GM12873 (cell line): ENCODE measurements at regions not wholly inside any gene's neighbourhood (a gene's known extent, or its start where the extent isn't known, plus 50 kb on each side); places are given as distances from the start of the nearest gene placed in this dataset.

Experiments
- TF ChIP-seq, protein P1 (sequence below): IDR thresholded peaks from 2 replicates; pipeline ENCODE4 v1.5.1; 2012; ENCODE audit warnings: low read depth, mild to moderate bottlenecking, moderate library complexity, low read length, control low read depth; ENCODE audit not compliant: insufficient read depth; ENCODE audit errors: missing control alignments

DNA sequence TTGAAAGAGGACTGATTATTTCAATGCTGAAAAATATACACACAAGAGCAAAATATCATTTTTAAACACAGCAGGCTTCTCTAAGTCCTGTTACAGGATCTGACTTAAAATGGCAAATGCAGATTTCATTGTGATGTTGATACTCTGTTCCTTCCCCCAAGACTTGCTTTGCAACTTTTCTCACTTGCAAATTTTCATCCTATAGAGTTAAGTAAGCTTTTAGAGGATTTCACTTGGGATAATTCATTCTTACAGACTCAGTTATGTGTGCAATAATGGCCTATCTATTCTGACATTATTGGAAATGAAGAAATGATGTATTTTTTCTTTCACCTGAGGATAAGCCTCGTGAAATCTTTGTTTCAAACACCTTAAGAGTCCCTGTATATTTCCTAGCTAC lies 2403.2 kb downstream of the ARAP2 start:
- TF ChIP-seq, protein P1, sequence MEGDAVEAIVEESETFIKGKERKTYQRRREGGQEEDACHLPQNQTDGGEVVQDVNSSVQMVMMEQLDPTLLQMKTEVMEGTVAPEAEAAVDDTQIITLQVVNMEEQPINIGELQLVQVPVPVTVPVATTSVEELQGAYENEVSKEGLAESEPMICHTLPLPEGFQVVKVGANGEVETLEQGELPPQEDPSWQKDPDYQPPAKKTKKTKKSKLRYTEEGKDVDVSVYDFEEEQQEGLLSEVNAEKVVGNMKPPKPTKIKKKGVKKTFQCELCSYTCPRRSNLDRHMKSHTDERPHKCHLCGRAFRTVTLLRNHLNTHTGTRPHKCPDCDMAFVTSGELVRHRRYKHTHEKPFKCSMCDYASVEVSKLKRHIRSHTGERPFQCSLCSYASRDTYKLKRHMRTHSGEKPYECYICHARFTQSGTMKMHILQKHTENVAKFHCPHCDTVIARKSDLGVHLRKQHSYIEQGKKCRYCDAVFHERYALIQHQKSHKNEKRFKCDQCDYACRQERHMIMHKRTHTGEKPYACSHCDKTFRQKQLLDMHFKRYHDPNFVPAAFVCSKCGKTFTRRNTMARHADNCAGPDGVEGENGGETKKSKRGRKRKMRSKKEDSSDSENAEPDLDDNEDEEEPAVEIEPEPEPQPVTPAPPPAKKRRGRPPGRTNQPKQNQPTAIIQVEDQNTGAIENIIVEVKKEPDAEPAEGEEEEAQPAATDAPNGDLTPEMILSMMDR, result no peak

DNA sequence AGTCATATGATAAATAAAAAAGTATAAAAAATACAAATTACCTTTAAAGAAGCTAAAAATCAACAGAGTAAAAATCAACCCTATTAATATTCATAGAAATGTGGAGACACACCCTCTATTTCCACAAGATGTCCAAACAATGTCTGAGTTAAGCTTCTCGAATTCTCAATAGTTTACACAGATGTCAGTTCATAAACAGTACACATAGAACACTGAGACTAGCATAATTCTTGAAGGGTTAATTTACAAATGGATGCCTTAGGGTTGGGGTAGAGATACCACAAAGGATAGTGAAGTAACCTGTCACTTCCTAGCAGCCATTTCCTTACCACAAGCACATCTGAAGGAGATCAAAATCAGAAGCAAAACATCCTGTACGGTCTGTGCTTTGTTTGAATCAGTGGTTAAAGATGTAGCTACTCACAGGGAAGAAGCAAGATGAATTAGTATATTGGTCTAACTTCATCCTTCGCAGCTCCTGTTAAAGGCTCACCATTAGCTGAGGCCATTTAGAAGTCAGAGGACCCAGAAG lies 2393.9 kb downstream of the ARAP2 start:
- TF ChIP-seq, protein P1, result no peak

GRCh38 chr4:33864290-33864859 lies 2379.9 kb downstream of the ARAP2 start:
- TF ChIP-seq, protein P1, result no peak

- TF ChIP-seq, protein P1, result no peak
These were observed 2370.5 kb downstream of the ARAP2 start for GRCh38 chr4:33873791-33874190.

DNA sequence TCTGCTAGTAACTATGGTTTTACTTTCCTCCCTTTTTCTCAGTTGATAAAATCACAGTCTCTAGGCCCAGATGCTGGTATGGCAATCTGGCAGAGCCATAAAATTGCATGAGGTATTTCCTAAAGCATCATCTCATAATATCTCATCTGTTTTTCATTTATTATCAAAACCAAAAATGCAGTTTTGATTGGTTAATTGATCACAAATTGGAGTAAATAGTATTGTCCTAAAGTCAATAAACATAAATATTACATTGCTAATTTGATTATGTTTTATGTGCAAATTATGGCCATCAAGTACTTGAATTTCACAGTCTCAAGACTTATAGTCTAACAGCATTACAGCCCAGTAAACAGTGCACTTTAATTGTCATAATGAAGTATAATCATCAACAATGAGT lies 2365.6 kb downstream of the ARAP2 start:
- TF ChIP-seq, protein P1, result no peak

- TF ChIP-seq, protein P1, result no peak
These were observed 2363.1 kb downstream of the ARAP2 start for GRCh38 chr4:33881176-33881575.

GRCh38 chr4:33882246-33882990 lies 2361.9 kb downstream of the ARAP2 start:
- TF ChIP-seq, protein P1, result no peak
